GF-D8 (cell line): ENCODE measurements at regions not wholly inside any gene's neighbourhood (a gene's known extent, or its start where the extent isn't known, plus 50 kb on each side); places are given as distances from the start of the nearest gene placed in this dataset.

Experiments
- DNase-seq: peaks from one replicate; lab custom pipeline; 2025; lab: John Stamatoyannopoulos, UW

- DNase-seq, result no peak
These were observed 206.4 kb downstream of the ENGASE start for GRCh38 chr17:79280866-79281572.

GRCh38 chr17:79280010-79280409 lies 205.4 kb downstream of the ENGASE start:
- DNase-seq, result no peak

- no peak for DNase-seq
These were observed 204.7 kb downstream of the ENGASE start for GRCh38 chr17:79279320-79279719.

- no peak for DNase-seq
These were observed 202.2 kb downstream of the ENGASE start for GRCh38 chr17:79276821-79277220.

GRCh38 chr17:79273660-79274059 lies 199.0 kb downstream of the ENGASE start:
- no peak for DNase-seq

- DNase-seq, result no peak
These were observed 198.1 kb downstream of the ENGASE start for GRCh38 chr17:79272666-79273219.

- no peak for DNase-seq
These were observed 197.6 kb downstream of the ENGASE start for GRCh38 chr17:79272220-79272619.

GRCh38 chr17:79269620-79270019 lies 195.0 kb downstream of the ENGASE start:
- no peak for DNase-seq

- DNase-seq, result no peak
These were observed 188.6 kb downstream of the ENGASE start for GRCh38 chr17:79263191-79263590.

GRCh38 chr17:79262624-79263023 lies 188.0 kb downstream of the ENGASE start:
- DNase-seq, result no peak

- DNase-seq, result no peak
These were observed 186.9 kb downstream of the ENGASE start for GRCh38 chr17:79261355-79262072.

GRCh38 chr17:79258843-79259242 lies 184.2 kb downstream of the ENGASE start:
- no peak for DNase-seq

GRCh38 chr17:79258041-79258440 lies 183.4 kb downstream of the ENGASE start:
- DNase-seq, result no peak

GRCh38 chr17:79255926-79256585 lies 181.4 kb downstream of the ENGASE start:
- no peak for DNase-seq

GRCh38 chr17:79255456-79255855 lies 180.8 kb downstream of the ENGASE start:
- no peak for DNase-seq

GRCh38 chr17:79255046-79255445 lies 180.4 kb downstream of the ENGASE start:
- no peak for DNase-seq

- DNase-seq, result no peak
These were observed 178.3 kb downstream of the ENGASE start for GRCh38 chr17:79252886-79253285.

- DNase-seq, result no peak
These were observed 177.2 kb downstream of the ENGASE start for GRCh38 chr17:79251824-79252223.

- DNase-seq, result no peak
These were observed 175.4 kb downstream of the ENGASE start for GRCh38 chr17:79249929-79250521.

- no peak for DNase-seq
These were observed 174.3 kb downstream of the ENGASE start for GRCh38 chr17:79248843-79249493.

GRCh38 chr17:79246225-79247190 lies 171.9 kb downstream of the ENGASE start:
- no peak for DNase-seq
